ENCODE measurements at regions not wholly inside any gene's neighbourhood (a gene's known extent, or its start where the extent isn't known, plus 50 kb on each side); places are given as distances from the start of the nearest gene placed in this dataset.

DNA sequence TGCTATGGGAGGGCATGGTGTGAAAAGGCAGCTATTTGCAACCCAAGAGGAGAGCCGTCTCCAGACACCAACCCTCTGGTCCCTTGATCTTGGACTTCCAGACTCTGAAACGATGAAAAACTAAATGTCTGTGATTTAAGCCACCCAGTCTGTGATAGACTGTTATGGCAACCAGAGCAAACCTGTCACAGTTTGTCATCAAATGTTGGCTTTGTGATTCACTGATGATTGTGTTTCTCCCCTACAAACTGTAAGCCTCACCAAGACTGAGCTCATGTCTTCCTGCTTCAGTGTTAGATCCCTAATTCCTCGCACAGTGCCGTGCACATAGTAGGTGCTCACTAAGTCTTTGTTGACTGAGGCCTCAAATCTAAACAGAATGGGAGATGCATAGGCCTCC, 224.6 kb upstream of the PITRM1 start:
- peaks cover 28% of the 10 kb centered on the region for H3K4me1 Mint-ChIP-seq
- H2AFZ ChIP-seq (replicated peaks) = no peak overlapping the region
- H3K27me3 ChIP-seq = no peaks in the 10 kb centered on the region
- no peak overlapping the region for H3K4me3 ChIP-seq
- no peak overlapping the region for H3K27ac ChIP-seq
- H3K36me3 ChIP-seq = no peaks in the 10 kb centered on the region
- H3K9me3 Mint-ChIP-seq = peaks cover 5% of the 10 kb centered on the region
- H3K27ac Mint-ChIP-seq = peak overlapping the region; percentile 69
- H3K27me3 Mint-ChIP-seq (ENCODE audit: insufficient read depth, low read depth) = peaks cover 4% of the 10 kb centered on the region
- no peak overlapping the region for H3K4me2 ChIP-seq
- TF ChIP-seq, protein P1, sequence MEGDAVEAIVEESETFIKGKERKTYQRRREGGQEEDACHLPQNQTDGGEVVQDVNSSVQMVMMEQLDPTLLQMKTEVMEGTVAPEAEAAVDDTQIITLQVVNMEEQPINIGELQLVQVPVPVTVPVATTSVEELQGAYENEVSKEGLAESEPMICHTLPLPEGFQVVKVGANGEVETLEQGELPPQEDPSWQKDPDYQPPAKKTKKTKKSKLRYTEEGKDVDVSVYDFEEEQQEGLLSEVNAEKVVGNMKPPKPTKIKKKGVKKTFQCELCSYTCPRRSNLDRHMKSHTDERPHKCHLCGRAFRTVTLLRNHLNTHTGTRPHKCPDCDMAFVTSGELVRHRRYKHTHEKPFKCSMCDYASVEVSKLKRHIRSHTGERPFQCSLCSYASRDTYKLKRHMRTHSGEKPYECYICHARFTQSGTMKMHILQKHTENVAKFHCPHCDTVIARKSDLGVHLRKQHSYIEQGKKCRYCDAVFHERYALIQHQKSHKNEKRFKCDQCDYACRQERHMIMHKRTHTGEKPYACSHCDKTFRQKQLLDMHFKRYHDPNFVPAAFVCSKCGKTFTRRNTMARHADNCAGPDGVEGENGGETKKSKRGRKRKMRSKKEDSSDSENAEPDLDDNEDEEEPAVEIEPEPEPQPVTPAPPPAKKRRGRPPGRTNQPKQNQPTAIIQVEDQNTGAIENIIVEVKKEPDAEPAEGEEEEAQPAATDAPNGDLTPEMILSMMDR (IDR thresholded peaks at IDR 0.05) = no peak
- TF ChIP-seq EZH2phosphoT487 (IDR thresholded peaks at IDR 0.05) = no peak
- no peak for TF ChIP-seq EZH2 (IDR thresholded peaks at IDR 0.05)
- H3K9ac ChIP-seq = no peak overlapping the region
- H3K4me1 ChIP-seq = peaks cover 5% of the 10 kb centered on the region
- no peak for DNase-seq (ENCODE audit: low spot score)
- H3F3A ChIP-seq (ENCODE audit: low read depth) = no peaks in the 10 kb centered on the region
- no peaks in the 10 kb centered on the region for H3K79me2 ChIP-seq (ENCODE audit: low read depth)
- H3K4me3 Mint-ChIP-seq = no peak overlapping the region
- H4K20me1 ChIP-seq (ENCODE audit: low read depth) = no peaks in the 10 kb centered on the region
- no peaks in the 10 kb centered on the region for H3K9me3 ChIP-seq (ENCODE audit: low read depth)
- H3K36me3 Mint-ChIP-seq = no peaks in the 10 kb centered on the region

DNA sequence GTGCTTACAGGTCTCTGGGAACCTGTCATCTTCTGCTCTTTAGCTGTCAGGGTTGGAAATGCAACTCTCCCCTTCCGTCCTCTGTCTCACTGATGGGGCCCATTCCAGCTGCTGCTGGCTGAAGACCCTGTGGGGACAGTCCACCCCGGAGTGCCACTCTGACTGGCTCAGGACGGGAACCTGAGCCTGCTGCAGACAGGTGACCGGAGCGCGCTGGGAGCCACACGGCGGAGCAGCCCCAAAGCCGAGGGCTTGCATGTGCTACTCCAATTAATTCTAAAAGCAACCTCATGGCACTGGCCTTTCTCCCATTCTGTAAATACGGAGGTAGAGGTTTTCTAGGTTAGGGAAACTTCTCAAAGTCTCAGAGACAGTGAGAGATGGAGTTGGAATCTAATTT, 223.5 kb upstream of the PITRM1 start:
- peaks cover 27% of the 10 kb centered on the region for H3K4me1 Mint-ChIP-seq
- Histone ChIP-seq H3K4me1 (peaks cover 5% of the 10 kb centered on the region), H2AFZ (replicated peaks) (no peak overlapping the region), H3K79me2 (ENCODE audit: low read depth) (no peaks in the 10 kb centered on the region), H3K4me2 (no peak overlapping the region), H4K20me1 (ENCODE audit: low read depth) (no peaks in the 10 kb centered on the region), H3K4me3 (no peak overlapping the region), H3K36me3 (no peaks in the 10 kb centered on the region), H3K9ac (no peak overlapping the region), H3K27ac (no peak overlapping the region), H3F3A (ENCODE audit: low read depth) (no peaks in the 10 kb centered on the region), H3K9me3 (ENCODE audit: low read depth) (no peaks in the 10 kb centered on the region), H3K27me3 (no peaks in the 10 kb centered on the region)
- TF ChIP-seq, protein P1 (IDR thresholded peaks at IDR 0.05) = no peak
- TF ChIP-seq EZH2phosphoT487 (IDR thresholded peaks at IDR 0.05) (no peak), EZH2 (IDR thresholded peaks at IDR 0.05) (no peak)
- no peaks in the 10 kb centered on the region for H3K36me3 Mint-ChIP-seq
- DNase-seq (ENCODE audit: low spot score) = no peak
- peaks cover 2% of the 10 kb centered on the region for H3K9me3 Mint-ChIP-seq
- no peak overlapping the region for H3K27ac Mint-ChIP-seq
- H3K4me3 Mint-ChIP-seq = no peak overlapping the region
- H3K27me3 Mint-ChIP-seq (ENCODE audit: insufficient read depth, low read depth) = peaks cover 4% of the 10 kb centered on the region

DNA sequence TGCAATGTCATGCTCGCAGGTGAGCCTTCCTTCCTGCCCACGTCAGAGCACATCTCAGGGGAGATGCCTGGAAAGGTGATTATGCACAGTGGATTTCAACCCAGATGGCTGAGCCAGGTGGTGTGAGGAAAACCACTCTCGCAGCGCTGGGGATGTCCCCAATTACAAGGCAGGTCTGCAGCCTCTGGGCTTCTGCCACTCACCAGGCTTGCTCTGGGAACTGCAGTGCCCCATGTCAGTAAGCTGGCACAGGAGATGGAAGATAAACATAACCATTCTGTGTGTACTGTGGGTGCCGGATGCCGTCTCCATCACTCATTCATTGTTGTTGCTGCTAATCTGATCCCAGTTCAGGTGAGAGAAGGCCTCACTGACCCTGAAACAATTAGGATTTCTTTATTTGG, 222.9 kb upstream of the PITRM1 start:
- Histone ChIP-seq H3K4me3 (no peak overlapping the region), H3F3A (ENCODE audit: low read depth) (no peaks in the 10 kb centered on the region), H3K27me3 (no peaks in the 10 kb centered on the region), H3K36me3 (no peaks in the 10 kb centered on the region), H2AFZ (replicated peaks) (no peak overlapping the region), H4K20me1 (ENCODE audit: low read depth) (no peaks in the 10 kb centered on the region), H3K79me2 (ENCODE audit: low read depth) (no peaks in the 10 kb centered on the region), H3K9me3 (ENCODE audit: low read depth) (no peaks in the 10 kb centered on the region), H3K4me1 (peaks cover 5% of the 10 kb centered on the region), H3K4me2 (no peak overlapping the region), H3K9ac (no peak overlapping the region), H3K27ac (no peak overlapping the region)
- TF ChIP-seq EZH2 (IDR thresholded peaks at IDR 0.05) (no peak), EZH2phosphoT487 (IDR thresholded peaks at IDR 0.05) (no peak)
- TF ChIP-seq, protein P1 (IDR thresholded peaks at IDR 0.05) = no peak
- H3K36me3 Mint-ChIP-seq = no peaks in the 10 kb centered on the region
- no peak for DNase-seq (ENCODE audit: low spot score)
- H3K27me3 Mint-ChIP-seq (ENCODE audit: insufficient read depth, low read depth) = peaks cover 10% of the 10 kb centered on the region
- H3K9me3 Mint-ChIP-seq = peaks cover 6% of the 10 kb centered on the region
- no peak overlapping the region for H3K27ac Mint-ChIP-seq
- H3K4me3 Mint-ChIP-seq = no peak overlapping the region
- H3K4me1 Mint-ChIP-seq = peaks cover 27% of the 10 kb centered on the region

All from neural progenitor cell (in vitro differentiated cells).